ENCODE measurements at regions not wholly inside any gene's neighbourhood (a gene's known extent, or its start where the extent isn't known, plus 50 kb on each side); places are given as distances from the start of the nearest gene placed in this dataset.

GRCh38 chr12:42660117-42660516, 70.6 kb upstream of the PRICKLE1 start:
- Histone ChIP-seq H3K36me3 (no peaks in the 10 kb centered on the region), H3K27me3 (no peaks in the 10 kb centered on the region), H3K9me3 (no peaks in the 10 kb centered on the region), H3K27ac (no peak overlapping the region), H3K4me1 (no peaks in the 10 kb centered on the region), H3K4me3 (no peak overlapping the region)
- DNase-seq = no peak
- TF ChIP-seq, protein P1, sequence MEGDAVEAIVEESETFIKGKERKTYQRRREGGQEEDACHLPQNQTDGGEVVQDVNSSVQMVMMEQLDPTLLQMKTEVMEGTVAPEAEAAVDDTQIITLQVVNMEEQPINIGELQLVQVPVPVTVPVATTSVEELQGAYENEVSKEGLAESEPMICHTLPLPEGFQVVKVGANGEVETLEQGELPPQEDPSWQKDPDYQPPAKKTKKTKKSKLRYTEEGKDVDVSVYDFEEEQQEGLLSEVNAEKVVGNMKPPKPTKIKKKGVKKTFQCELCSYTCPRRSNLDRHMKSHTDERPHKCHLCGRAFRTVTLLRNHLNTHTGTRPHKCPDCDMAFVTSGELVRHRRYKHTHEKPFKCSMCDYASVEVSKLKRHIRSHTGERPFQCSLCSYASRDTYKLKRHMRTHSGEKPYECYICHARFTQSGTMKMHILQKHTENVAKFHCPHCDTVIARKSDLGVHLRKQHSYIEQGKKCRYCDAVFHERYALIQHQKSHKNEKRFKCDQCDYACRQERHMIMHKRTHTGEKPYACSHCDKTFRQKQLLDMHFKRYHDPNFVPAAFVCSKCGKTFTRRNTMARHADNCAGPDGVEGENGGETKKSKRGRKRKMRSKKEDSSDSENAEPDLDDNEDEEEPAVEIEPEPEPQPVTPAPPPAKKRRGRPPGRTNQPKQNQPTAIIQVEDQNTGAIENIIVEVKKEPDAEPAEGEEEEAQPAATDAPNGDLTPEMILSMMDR (IDR thresholded peaks at IDR 0.05) = no peak
- no peak for TF ChIP-seq POLR2A (IDR thresholded peaks at IDR 0.05)

- H3K36me3 ChIP-seq = no peaks in the 10 kb centered on the region
- DNase-seq = no peak
- H3K4me1 ChIP-seq = no peaks in the 10 kb centered on the region
- H3K9me3 ChIP-seq = no peaks in the 10 kb centered on the region
- H3K4me3 ChIP-seq = no peak overlapping the region
- H3K27me3 ChIP-seq = no peaks in the 10 kb centered on the region
- TF ChIP-seq, protein P1 (IDR thresholded peaks at IDR 0.05) = no peak
- TF ChIP-seq POLR2A (IDR thresholded peaks at IDR 0.05) = no peak
- H3K27ac ChIP-seq = no peak overlapping the region
Observed at GRCh38 chr12:42652048-42652447, 62.5 kb upstream of the PRICKLE1 start.

- Histone ChIP-seq H3K4me3 (no peak overlapping the region), H3K36me3 (no peaks in the 10 kb centered on the region), H3K27ac (no peak overlapping the region), H3K4me1 (no peaks in the 10 kb centered on the region), H3K27me3 (no peaks in the 10 kb centered on the region), H3K9me3 (no peaks in the 10 kb centered on the region)
- TF ChIP-seq POLR2A (IDR thresholded peaks at IDR 0.05) = no peak
- TF ChIP-seq, protein P1 (IDR thresholded peaks at IDR 0.05) = no peak
- DNase-seq = no peak
Observed at GRCh38 chr12:42648061-42648460, 58.5 kb upstream of the PRICKLE1 start.

DNA sequence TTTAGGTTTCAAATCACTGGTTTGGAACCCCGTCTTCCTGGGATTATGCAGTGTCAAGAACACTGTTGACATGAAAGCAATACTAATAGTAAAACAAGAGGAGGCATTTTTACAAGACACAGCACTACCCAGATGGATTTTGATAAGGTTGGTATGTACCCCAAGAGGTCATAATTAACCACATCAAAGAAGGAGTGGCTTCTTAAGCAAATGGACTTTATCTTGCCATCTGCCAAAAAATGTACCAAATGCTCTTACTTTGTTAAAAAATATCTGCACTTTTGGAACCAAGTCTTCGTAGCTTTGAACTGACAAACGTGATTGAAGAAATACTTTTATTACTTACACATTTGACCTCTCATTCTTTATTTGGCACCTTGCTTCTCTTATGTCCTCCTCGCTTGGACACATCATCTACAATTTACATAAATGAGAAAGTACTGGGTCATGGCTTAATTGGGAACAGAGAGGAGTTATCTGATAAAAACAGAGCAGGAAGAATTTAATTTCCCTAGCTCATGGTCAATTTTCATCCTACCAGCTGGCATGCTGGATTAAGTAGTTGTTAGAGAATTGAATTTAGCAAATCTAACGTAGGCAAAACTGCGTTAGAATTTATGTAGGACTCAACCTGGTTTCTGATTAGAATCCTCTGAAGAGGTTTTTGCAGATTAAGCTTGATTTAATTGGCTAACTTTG, 54.5 kb upstream of the PRICKLE1 start:
- Histone ChIP-seq H3K36me3 (no peaks in the 10 kb centered on the region), H3K4me3 (no peak overlapping the region), H3K27me3 (no peaks in the 10 kb centered on the region), H3K9me3 (no peaks in the 10 kb centered on the region), H3K4me1 (no peaks in the 10 kb centered on the region), H3K27ac (no peak overlapping the region)
- no peak for DNase-seq
- no peak for TF ChIP-seq POLR2A (IDR thresholded peaks at IDR 0.05)
- TF ChIP-seq, protein P1 (IDR thresholded peaks at IDR 0.05) = no peak

GRCh38 chr12:42641221-42641885, 51.8 kb upstream of the PRICKLE1 start:
- TF ChIP-seq POLR2A (IDR thresholded peaks at IDR 0.05) = no peak
- TF ChIP-seq, protein P1 (IDR thresholded peaks at IDR 0.05) = no peak
- Histone ChIP-seq H3K4me1 (no peaks in the 10 kb centered on the region), H3K36me3 (no peaks in the 10 kb centered on the region), H3K27ac (no peak overlapping the region), H3K9me3 (no peaks in the 10 kb centered on the region), H3K27me3 (no peaks in the 10 kb centered on the region), H3K4me3 (no peak overlapping the region)
- DNase-seq = no peak

Measured in Peyer's patch (tissue), 4 donors.